DND-41 (cell line): ENCODE measurements at regions not wholly inside any gene's neighbourhood (a gene's known extent, or its start where the extent isn't known, plus 50 kb on each side); places are given as distances from the start of the nearest gene placed in this dataset.

Experiments
- CTCF ChIP-seq: IDR thresholded peaks from 2 replicates; pipeline ENCODE4 v1.5.1; 2012; ENCODE audit warnings: borderline replicate concordance, low read length, moderate library complexity, mild to moderate bottlenecking; ENCODE audit not compliant: poor library complexity, severe bottlenecking; ENCODE audit errors: extremely low read depth
- EZH2 ChIP-seq: IDR thresholded peaks from 3 replicates; pipeline ENCODE4 v1.6.1; 2012; ENCODE audit warnings: borderline replicate concordance, low read depth, mild to moderate bottlenecking, moderate library complexity, low read length, inconsistent platforms; ENCODE audit not compliant: severe bottlenecking

- TF ChIP-seq EZH2 (no peak), CTCF (no peak)
Measured at GRCh38 chr10:121134711-121135110, 283.5 kb downstream of the WDR11 start.
